VCaP (cell line): ENCODE measurements at regions not wholly inside any gene's neighbourhood (a gene's known extent, or its start where the extent isn't known, plus 50 kb on each side); places are given as distances from the start of the nearest gene placed in this dataset.

Source experiments
- H3K27ac ChIP-seq: fragments of 450-650 bp; 2 replicates; pipeline ENCODE4 v1.5.1; 2017
- CTCF ChIP-seq: fragments of 450-650 bp; conservative IDR thresholded peaks from 2 replicates; pipeline ENCODE4 v1.5.1; 2017; ENCODE audit warnings: mild to moderate bottlenecking, moderate library complexity

- no peak overlapping the region for H3K27ac ChIP-seq
- TF ChIP-seq CTCF = no peak
These were observed 106.7 kb upstream of the THRB start for GRCh38 chr3:24601066-24601939.

- peak overlapping the region; percentile 37; the same call in 1 of the 2 replicates for H3K27ac ChIP-seq
- no peak for TF ChIP-seq CTCF
These were observed 109.6 kb upstream of the THRB start for GRCh38 chr3:24604215-24604614.

GRCh38 chr3:24605511-24606028 is 110.9 kb upstream of the THRB start:
- TF ChIP-seq CTCF = no peak
- H3K27ac ChIP-seq = no peak overlapping the region

- peak; percentile 50 for TF ChIP-seq CTCF
These were observed 112.6 kb upstream of the THRB start for GRCh38 chr3:24607281-24607680.

GRCh38 chr3:24608701-24609390 is 114.2 kb upstream of the THRB start:
- H3K27ac ChIP-seq = no peak overlapping the region
- no peak for TF ChIP-seq CTCF

More at GRCh38 chr3:24607281-24607680, 112.6 kb upstream of the THRB start:
- H3K27ac ChIP-seq = no peak overlapping the region

GRCh38 chr3:24614359-24614758 is 119.7 kb upstream of the THRB start:
- no peak for TF ChIP-seq CTCF
- no peak overlapping the region for H3K27ac ChIP-seq

GRCh38 chr3:24615177-24615576 is 120.5 kb upstream of the THRB start:
- TF ChIP-seq CTCF = no peak
- no peak overlapping the region for H3K27ac ChIP-seq
